ENCODE measurements at regions not wholly inside any gene's neighbourhood (a gene's known extent, or its start where the extent isn't known, plus 50 kb on each side); places are given as distances from the start of the nearest gene placed in this dataset.

- no peak overlapping the region for H3K27ac Mint-ChIP-seq (ENCODE audit: unreplicated experiment)
- H3K4me1 Mint-ChIP-seq (ENCODE audit: unreplicated experiment) = no peaks in the 10 kb centered on the region
- no peaks in the 10 kb centered on the region for H3K27me3 Mint-ChIP-seq (ENCODE audit: unreplicated experiment)
- H3K9me3 Mint-ChIP-seq (ENCODE audit: unreplicated experiment) = peaks cover 2% of the 10 kb centered on the region
- no peaks in the 10 kb centered on the region for H3K36me3 Mint-ChIP-seq (ENCODE audit: low read depth, unreplicated experiment)
- DNase-seq (ENCODE audit: low spot score) = no peak
- no peak overlapping the region for H3K4me3 Mint-ChIP-seq (ENCODE audit: unreplicated experiment)
- TF ChIP-seq CTCF (IDR thresholded peaks at IDR 0.05; ENCODE audit: unreplicated experiment) = no peak
These were observed 465.2 kb upstream of the TGFBR2 start for GRCh38 chr3:30141178-30141581.

GRCh38 chr3:30141927-30142326 lies 464.5 kb upstream of the TGFBR2 start:
- H3K9me3 Mint-ChIP-seq (ENCODE audit: unreplicated experiment) = no peaks in the 10 kb centered on the region
- H3K27me3 Mint-ChIP-seq (ENCODE audit: unreplicated experiment) = no peaks in the 10 kb centered on the region

GRCh38 chr3:30142946-30143345 lies 463.5 kb upstream of the TGFBR2 start:
- H3K4me3 Mint-ChIP-seq (ENCODE audit: unreplicated experiment) = no peak overlapping the region
- no peaks in the 10 kb centered on the region for H3K9me3 Mint-ChIP-seq (ENCODE audit: unreplicated experiment)
- no peak for TF ChIP-seq CTCF (IDR thresholded peaks at IDR 0.05; ENCODE audit: unreplicated experiment)
- H3K4me1 Mint-ChIP-seq (ENCODE audit: unreplicated experiment) = no peaks in the 10 kb centered on the region
- no peak overlapping the region for H3K27ac Mint-ChIP-seq (ENCODE audit: unreplicated experiment)
- peaks cover under 1% of the 10 kb centered on the region for H3K36me3 Mint-ChIP-seq (ENCODE audit: low read depth, unreplicated experiment)
- H3K27me3 Mint-ChIP-seq (ENCODE audit: unreplicated experiment) = no peaks in the 10 kb centered on the region
- DNase-seq (ENCODE audit: low spot score) = no peak

More at GRCh38 chr3:30141927-30142326, 464.5 kb upstream of the TGFBR2 start:
- H3K36me3 Mint-ChIP-seq (ENCODE audit: low read depth, unreplicated experiment) = no peaks in the 10 kb centered on the region
- no peak for DNase-seq (ENCODE audit: low spot score)
- H3K4me3 Mint-ChIP-seq (ENCODE audit: unreplicated experiment) = no peak overlapping the region
- H3K4me1 Mint-ChIP-seq (ENCODE audit: unreplicated experiment) = no peaks in the 10 kb centered on the region
- H3K27ac Mint-ChIP-seq (ENCODE audit: unreplicated experiment) = no peak overlapping the region
- no peak for TF ChIP-seq CTCF (IDR thresholded peaks at IDR 0.05; ENCODE audit: unreplicated experiment)

GRCh38 chr3:30145281-30145680 lies 461.1 kb upstream of the TGFBR2 start:
- Mint-ChIP-seq H3K27me3 (ENCODE audit: unreplicated experiment) (no peaks in the 10 kb centered on the region), H3K9me3 (ENCODE audit: unreplicated experiment) (no peaks in the 10 kb centered on the region), H3K27ac (ENCODE audit: unreplicated experiment) (no peak overlapping the region), H3K4me1 (ENCODE audit: unreplicated experiment) (peaks cover 4% of the 10 kb centered on the region), H3K4me3 (ENCODE audit: unreplicated experiment) (no peak overlapping the region), H3K36me3 (ENCODE audit: low read depth, unreplicated experiment) (peaks cover 3% of the 10 kb centered on the region)
- no peak for DNase-seq (ENCODE audit: low spot score)
- TF ChIP-seq CTCF (IDR thresholded peaks at IDR 0.05; ENCODE audit: unreplicated experiment) = no peak

- Mint-ChIP-seq H3K4me3 (ENCODE audit: unreplicated experiment) (no peak overlapping the region), H3K27me3 (ENCODE audit: unreplicated experiment) (no peaks in the 10 kb centered on the region), H3K36me3 (ENCODE audit: low read depth, unreplicated experiment) (peaks cover 3% of the 10 kb centered on the region), H3K4me1 (ENCODE audit: unreplicated experiment) (peaks cover 4% of the 10 kb centered on the region), H3K9me3 (ENCODE audit: unreplicated experiment) (no peaks in the 10 kb centered on the region), H3K27ac (ENCODE audit: unreplicated experiment) (no peak overlapping the region)
- DNase-seq (ENCODE audit: low spot score) = no peak
- TF ChIP-seq CTCF (IDR thresholded peaks at IDR 0.05; ENCODE audit: unreplicated experiment) = no peak
These were observed 459.4 kb upstream of the TGFBR2 start for GRCh38 chr3:30146978-30147377.
